HG03520 (cell line): ENCODE measurements at regions not wholly inside any gene's neighbourhood (a gene's known extent, or its start where the extent isn't known, plus 50 kb on each side); places are given as distances from the start of the nearest gene placed in this dataset.

Source experiments
- ATAC-seq: cut with Tn5 transposase; IDR thresholded peaks from one replicate; pipeline ENCODE4 v1.9.1; 2021; ENCODE audit warnings: mild to moderate bottlenecking, moderate library complexity; ENCODE audit not compliant: unreplicated experiment

- no peak for ATAC-seq
Measured at GRCh38 chr20:23207826-23208540, 121.9 kb upstream of the CD93 start.

DNA sequence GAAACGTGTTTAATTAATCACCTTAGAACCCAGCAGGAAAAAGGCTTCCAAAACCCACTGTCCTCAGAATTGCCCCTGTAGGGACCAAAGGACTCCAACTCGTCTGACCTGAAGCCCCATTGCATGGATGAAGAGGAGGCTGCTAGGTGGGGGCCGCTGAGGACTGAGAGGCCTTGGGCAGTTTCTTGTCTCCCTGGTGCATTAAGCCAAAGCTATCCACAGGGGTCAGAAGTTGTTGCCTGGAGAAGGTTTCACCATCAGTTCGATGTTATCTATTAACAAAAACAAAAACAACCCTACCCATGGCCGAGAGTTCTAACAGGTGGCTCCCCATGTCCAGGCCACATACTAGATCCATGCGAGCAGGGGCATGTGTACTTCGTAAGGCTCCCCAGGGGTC, 120.9 kb upstream of the CD93 start:
- ATAC-seq, result no peak

DNA sequence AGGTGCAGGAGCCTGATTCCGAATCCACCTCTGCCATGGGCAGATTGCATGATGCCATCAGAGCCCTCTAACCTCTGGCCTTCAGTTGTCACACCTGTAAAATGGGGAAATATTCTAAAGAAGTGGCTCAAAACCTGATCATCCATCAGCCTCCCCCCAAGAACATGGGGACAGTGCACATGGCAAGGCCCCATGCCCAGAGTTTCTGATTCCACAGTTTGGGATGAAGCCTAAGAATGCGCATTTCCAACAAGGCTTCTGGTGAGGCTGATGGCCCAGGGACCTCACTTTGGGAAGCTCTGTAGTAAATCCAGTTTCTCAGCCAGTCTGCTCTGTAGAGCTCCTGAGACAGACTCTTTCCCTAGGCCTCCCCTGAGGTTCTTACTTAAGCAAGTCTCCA, 119.9 kb upstream of the CD93 start:
- ATAC-seq, result no peak

DNA sequence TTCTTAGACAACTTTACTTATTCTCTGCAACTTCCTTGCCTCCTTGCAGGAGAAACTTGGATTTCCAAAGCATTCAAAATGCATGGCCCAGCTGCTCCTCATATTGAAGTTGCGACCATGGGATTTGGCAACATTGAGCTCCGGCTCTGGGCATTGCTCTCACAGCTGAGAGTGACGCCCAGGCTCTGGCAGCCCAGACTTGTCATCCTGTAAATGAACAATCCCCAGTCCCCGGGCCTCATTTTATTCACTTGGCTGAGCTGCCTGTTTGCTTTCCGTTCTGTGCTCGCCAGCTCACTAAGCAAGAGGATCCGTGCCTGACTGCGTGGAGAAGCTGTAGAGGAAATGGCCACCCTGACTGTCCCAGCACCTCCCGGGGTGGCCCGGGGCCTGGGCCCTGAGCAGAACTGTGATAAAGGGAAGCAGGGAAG, 119.5 kb upstream of the CD93 start:
- no peak for ATAC-seq

DNA sequence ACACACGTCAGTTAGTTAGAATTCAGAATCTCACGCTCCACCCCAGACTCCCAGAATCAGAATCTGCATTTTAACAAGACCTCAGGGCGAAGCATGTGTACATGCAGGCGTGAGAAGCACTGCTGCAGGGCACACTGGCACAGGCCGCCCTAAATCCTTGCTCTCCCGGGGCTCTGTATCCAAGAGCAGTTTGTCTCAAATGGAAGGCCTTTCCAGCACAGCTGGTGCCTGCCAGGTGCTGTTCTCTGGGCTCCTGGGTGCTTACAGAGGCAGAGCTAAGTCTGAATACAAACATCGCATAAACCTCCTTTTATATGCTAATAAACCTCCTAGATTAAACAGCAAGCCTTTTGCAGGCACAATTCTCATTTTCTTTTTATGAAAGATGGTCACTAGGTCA, 119.1 kb upstream of the CD93 start:
- ATAC-seq, result no peak

- no peak for ATAC-seq
Measured at GRCh38 chr20:23203951-23204730, 118.0 kb upstream of the CD93 start.

GRCh38 chr20:23203310-23203709, 117.2 kb upstream of the CD93 start:
- ATAC-seq, result no peak

DNA sequence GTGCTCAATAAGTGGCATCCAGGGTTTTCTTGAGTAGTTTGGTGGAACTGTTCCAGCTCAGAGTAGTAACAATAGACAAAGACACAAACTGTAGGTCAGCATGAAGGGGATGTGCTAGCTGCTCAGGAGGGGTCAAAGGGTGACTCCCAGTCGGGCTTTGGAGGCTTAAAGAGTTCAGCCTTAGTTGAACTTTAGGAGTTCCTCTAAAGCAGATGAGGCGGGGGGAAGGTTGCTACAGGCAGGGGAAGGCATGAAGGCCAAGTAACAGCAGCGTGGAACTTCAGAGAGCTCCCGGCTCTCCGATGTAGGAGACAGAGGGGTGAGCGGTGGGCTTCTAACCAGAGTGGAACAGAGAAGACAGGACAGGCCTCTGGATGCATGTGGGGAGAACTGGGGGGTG, 115.5 kb upstream of the CD93 start:
- ATAC-seq, result no peak

- no peak for ATAC-seq
Measured at GRCh38 chr20:23200914-23201313, 114.8 kb upstream of the CD93 start.

GRCh38 chr20:23200413-23200812, 114.3 kb upstream of the CD93 start:
- ATAC-seq, result no peak

DNA sequence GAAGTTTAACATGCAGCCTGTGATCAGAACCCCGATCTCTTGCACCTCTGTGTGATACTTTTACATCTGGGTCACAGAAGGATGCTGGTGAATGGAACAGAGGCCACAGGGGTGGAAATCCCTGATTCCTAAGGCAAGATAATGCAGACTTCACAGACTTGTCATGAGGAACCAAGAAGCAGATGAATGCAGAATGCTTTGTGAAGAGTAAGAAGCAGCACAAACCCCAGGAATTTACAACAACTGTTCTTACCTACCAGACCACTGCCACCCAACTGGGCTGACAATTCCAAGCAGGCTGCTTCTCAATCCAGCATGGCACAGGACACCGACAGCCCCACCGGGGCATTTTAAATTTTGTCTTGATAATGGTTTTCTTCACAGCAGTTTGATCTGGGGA, 113.2 kb upstream of the CD93 start:
- no peak for ATAC-seq

DNA sequence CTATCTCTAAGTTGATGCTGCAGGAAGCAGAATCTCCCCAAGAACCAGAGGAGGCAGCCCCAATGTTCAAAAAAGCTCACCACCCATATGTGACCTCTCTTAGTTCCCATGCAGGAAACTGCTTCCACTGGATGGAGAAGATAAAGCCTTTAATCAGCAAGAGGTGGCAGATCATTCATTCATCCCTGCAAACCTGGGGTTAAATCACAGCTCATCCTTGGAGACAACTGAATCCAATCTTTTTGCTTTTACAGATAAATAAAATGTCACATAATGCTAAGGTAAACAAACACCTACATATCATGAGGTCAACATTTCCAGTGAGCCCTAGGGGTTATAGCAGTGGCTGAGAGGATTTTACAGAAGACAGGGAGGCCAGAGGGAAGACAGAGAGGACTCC, 112.7 kb upstream of the CD93 start:
- no peak for ATAC-seq

DNA sequence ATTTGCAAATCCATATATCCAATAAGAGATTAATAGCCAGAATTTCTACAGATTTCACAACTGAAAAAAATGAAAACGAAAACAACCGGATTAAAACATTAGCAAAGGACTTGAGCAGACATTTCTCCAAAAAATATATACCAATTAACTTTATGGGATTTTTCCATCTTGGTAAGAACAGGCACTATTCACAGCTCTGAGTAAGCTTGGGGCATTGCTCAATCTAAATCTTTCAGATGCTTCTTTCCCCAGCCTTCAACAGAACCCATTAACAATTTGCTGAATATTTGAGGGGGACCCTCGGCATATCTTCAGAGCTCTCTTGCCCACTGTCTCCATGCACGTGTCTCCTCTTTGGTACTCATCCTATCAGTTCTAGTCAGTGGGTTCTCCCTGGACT, 111.7 kb upstream of the CD93 start:
- no peak for ATAC-seq

DNA sequence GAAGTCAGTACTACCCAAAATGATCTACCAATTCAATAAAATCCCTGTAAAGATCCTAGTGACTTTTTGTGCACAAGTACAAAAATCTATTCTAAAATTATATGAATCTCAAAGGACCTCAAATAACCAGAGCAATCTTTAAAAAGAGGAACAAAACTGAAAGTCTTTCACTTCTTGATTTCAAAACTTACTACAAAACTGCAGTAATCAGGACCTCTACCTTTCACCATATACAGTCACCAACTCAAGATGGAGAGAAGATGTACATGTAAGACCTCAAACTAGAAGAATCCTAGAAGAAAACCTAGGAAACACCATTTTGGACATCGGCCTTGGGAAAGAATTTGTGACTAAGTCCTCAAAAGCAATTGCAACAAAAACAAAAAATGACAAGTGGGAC, 109.5 kb upstream of the CD93 start:
- ATAC-seq, result no peak

- no peak for ATAC-seq
Measured at GRCh38 chr20:23193801-23194384, 107.8 kb upstream of the CD93 start.

DNA sequence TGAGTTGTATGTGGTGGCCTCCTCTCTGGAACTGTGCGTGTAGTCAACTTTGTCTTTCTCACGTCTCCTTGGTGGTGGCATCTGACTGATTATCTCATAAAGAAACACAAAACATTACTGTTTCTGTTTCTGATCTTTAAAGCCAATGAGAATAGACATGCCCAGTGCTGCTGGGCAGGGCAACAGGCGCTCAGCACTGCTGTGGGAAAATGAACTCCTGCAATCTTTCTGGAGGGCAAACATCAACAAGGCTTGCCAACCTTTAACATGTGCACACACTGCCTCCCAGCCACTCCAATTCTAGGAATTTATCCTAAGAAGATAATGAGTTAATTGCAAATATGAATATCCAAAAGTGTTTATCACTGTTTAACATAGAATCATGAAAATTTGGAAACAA, 106.3 kb upstream of the CD93 start:
- ATAC-seq, result no peak

DNA sequence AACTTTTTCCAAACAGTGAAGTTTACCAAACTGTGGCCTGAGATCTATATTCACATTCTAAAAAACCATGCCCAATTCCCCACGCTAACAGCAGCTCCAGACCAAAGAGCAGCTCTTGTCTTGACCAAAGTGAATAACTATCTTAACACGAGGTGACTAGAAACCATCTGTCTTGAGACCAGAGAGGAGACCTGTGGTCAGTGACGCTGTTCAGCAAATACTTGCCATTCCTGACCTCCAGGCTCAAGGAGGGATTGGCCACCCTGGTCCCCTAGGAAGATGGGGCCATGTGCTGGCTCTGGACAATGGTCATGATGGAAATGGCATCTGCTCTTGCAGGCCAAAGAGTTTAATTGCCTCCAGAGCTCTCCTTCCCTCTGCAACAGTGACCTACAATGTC, 104.4 kb upstream of the CD93 start:
- ATAC-seq, result no peak

DNA sequence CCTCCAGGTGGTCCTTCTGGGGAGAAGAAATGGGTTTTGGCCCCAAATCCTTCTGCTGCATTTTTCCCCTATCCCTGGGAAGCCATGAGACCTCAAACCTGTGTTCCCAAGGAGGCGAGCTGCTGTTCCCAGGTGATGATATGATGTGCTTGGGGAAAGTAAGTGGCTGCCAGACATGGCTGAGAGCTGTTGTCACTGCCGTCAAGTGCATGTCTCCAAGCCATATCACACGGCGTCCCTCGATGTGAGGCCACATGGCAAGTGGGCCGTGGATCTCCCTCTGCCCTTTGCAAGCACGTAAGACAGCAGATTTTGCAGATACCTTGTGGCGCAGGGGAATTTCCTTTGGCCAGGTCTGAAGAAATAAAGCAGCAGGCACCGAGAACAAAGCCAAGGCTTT, 103.7 kb upstream of the CD93 start:
- no peak for ATAC-seq

DNA sequence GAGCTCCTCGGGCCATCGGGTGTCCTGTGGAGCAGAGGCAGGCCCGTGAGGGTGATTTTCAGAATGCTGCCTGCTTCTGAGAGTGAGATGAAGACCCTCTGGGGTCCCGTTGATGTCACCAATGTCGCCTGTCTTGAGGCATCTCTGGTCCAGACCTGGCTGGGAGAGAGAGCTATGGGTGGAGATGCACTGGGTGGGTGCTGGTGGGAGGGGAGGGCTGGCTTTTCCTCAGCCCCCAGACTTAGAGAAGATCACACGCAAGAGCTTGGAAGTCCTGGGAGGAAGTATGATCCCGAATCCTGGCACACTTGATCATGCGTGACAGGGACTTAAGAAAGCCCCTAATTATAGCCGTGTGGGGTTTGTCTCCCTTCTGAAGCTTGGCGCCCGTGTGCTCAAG, 103.2 kb upstream of the CD93 start:
- ATAC-seq, result no peak

DNA sequence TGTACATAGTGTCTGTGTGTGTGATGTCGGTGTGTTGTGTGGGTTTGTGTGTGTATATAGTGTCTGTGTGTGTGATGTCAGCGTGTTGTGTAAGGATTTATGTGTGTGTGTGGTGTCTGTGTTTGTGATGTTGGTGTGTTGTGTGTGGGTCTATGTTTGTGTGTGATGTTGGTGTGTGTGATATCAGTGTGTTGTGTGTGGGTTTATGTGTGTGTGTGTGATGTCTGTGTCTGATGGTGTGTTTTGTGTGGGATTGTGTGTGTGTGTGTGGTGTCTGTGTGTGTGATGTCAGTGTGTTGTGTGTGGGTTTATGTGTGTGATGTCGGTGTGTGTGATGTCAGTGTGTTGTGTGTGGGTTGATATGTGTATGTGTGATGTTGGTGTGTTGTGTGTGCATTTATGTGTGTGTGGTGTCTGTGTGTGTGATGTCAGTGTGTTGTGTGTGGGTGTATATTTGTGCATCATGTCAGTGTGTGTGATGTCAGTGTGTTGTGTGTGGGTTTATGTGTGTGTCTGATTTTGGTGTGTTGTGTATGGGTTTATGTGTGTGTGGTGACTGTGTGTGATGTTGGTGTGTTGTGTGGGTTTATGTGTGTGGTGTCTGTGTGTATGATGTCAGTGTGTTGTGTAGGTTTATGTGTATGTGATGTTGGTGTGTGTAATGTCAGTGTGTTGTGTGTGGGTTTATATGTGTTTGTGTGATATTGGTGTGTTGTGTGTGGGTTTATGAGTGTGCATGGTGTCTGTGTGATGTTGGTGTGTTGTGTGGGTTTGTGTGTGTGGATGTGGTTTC, 102.4 kb upstream of the CD93 start:
- ATAC-seq, result no peak

- ATAC-seq, result no peak
Measured at GRCh38 chr20:23187751-23188150, 101.6 kb upstream of the CD93 start.
